Mesothelial cell of epicardium (in vitro differentiated cells): ENCODE measurements at regions not wholly inside any gene's neighbourhood (a gene's known extent, or its start where the extent isn't known, plus 50 kb on each side); places are given as distances from the start of the nearest gene placed in this dataset.

Source experiments
- DNase-seq, 2 experiments: peaks; one replicate each; pipeline ENCODE4 v3.0.0; 2021; ENCODE audit warnings: low spot score in 2 of 2; ENCODE audit not compliant: unreplicated experiment in 2 of 2
- H3K27ac Mint-ChIP-seq: 2 replicates; pipeline ENCODE4 v1.8.0; 2021; ENCODE audit warnings: mixed read lengths
- H3K27me3 Mint-ChIP-seq: 2 replicates; pipeline ENCODE4 v1.8.0; 2021; ENCODE audit warnings: low read depth, mixed read lengths
- H3K36me3 Mint-ChIP-seq: 2 replicates; pipeline ENCODE4 v1.8.0; 2021; ENCODE audit warnings: mixed read lengths
- H3K4me1 Mint-ChIP-seq: 2 replicates; pipeline ENCODE4 v1.8.0; 2021; ENCODE audit warnings: mixed read lengths
- H3K4me3 Mint-ChIP-seq: 2 replicates; pipeline ENCODE4 v1.8.0; 2021; ENCODE audit warnings: mild to moderate bottlenecking, moderate library complexity, mixed read lengths
- H3K9me3 Mint-ChIP-seq: 2 replicates; pipeline ENCODE4 v1.8.0; 2021; ENCODE audit warnings: mixed read lengths
- CTCF ChIP-seq: fragments of 200-600 bp; sonication (generic); IDR thresholded peaks from one replicate; pipeline ENCODE4 v1.5.0; 2021; ENCODE audit warnings: antibody characterized with exemption; ENCODE audit not compliant: unreplicated experiment

GRCh38 chr2:166831930-166832329 is 56.4 kb upstream of the XIRP2 start:
- no peaks in the 10 kb centered on the region for H3K4me1 Mint-ChIP-seq
- no peak overlapping the region for H3K27ac Mint-ChIP-seq
- no peak for DNase-seq
- H3K36me3 Mint-ChIP-seq, result no peaks in the 10 kb centered on the region
- no peak for TF ChIP-seq CTCF
- no peaks in the 10 kb centered on the region for H3K27me3 Mint-ChIP-seq
- no peaks in the 10 kb centered on the region for H3K9me3 Mint-ChIP-seq
- no peak overlapping the region for H3K4me3 Mint-ChIP-seq

GRCh38 chr2:166825914-166826313 is 62.4 kb upstream of the XIRP2 start:
- DNase-seq, result no peak
- H3K4me3 Mint-ChIP-seq, result no peak overlapping the region
- no peak overlapping the region for H3K27ac Mint-ChIP-seq
- H3K36me3 Mint-ChIP-seq, result no peaks in the 10 kb centered on the region
- H3K9me3 Mint-ChIP-seq, result peaks cover 7% of the 10 kb centered on the region
- H3K4me1 Mint-ChIP-seq, result no peaks in the 10 kb centered on the region
- no peak for TF ChIP-seq CTCF
- H3K27me3 Mint-ChIP-seq, result no peaks in the 10 kb centered on the region

GRCh38 chr2:166814335-166814734 is 73.9 kb upstream of the XIRP2 start:
- H3K27ac Mint-ChIP-seq, result no peak overlapping the region
- no peak for TF ChIP-seq CTCF
- H3K9me3 Mint-ChIP-seq, result no peaks in the 10 kb centered on the region
- H3K27me3 Mint-ChIP-seq, result no peaks in the 10 kb centered on the region
- no peaks in the 10 kb centered on the region for H3K4me1 Mint-ChIP-seq
- no peak for DNase-seq
- no peak overlapping the region for H3K4me3 Mint-ChIP-seq
- H3K36me3 Mint-ChIP-seq, result no peaks in the 10 kb centered on the region

GRCh38 chr2:166812166-166812891 is 76.0 kb upstream of the XIRP2 start:
- DNase-seq, result no peak
- no peak overlapping the region for H3K4me3 Mint-ChIP-seq
- no peaks in the 10 kb centered on the region for H3K36me3 Mint-ChIP-seq
- TF ChIP-seq CTCF, result no peak
- peaks cover 2% of the 10 kb centered on the region for H3K4me1 Mint-ChIP-seq
- no peaks in the 10 kb centered on the region for H3K27me3 Mint-ChIP-seq
- no peaks in the 10 kb centered on the region for H3K9me3 Mint-ChIP-seq
- no peak overlapping the region for H3K27ac Mint-ChIP-seq

- no peaks in the 10 kb centered on the region for H3K36me3 Mint-ChIP-seq
- TF ChIP-seq CTCF, result no peak
These were observed 82.5 kb upstream of the XIRP2 start for GRCh38 chr2:166805753-166806152.

More at GRCh38 chr2:166805753-166806152, 82.5 kb upstream of the XIRP2 start:
- DNase-seq, result no peak
- H3K4me1 Mint-ChIP-seq, result peaks cover 7% of the 10 kb centered on the region
- H3K27me3 Mint-ChIP-seq, result no peaks in the 10 kb centered on the region
- no peak overlapping the region for H3K4me3 Mint-ChIP-seq
- H3K9me3 Mint-ChIP-seq, result no peaks in the 10 kb centered on the region
- H3K27ac Mint-ChIP-seq, result no peak overlapping the region
